HS-5 (cell line): ENCODE measurements at regions not wholly inside any gene's neighbourhood (a gene's known extent, or its start where the extent isn't known, plus 50 kb on each side); places are given as distances from the start of the nearest gene placed in this dataset.
"Not testable (repeated sequence)": the region's sequence is repeated elsewhere in the genome, so short reads cannot be mapped to it uniquely, and the experiment has no call there.

Source experiments
- DNase-seq: peaks from one replicate; pipeline ENCODE4 v3.0.0-alpha.2; 2012; ENCODE audit warnings: low read depth

DNA sequence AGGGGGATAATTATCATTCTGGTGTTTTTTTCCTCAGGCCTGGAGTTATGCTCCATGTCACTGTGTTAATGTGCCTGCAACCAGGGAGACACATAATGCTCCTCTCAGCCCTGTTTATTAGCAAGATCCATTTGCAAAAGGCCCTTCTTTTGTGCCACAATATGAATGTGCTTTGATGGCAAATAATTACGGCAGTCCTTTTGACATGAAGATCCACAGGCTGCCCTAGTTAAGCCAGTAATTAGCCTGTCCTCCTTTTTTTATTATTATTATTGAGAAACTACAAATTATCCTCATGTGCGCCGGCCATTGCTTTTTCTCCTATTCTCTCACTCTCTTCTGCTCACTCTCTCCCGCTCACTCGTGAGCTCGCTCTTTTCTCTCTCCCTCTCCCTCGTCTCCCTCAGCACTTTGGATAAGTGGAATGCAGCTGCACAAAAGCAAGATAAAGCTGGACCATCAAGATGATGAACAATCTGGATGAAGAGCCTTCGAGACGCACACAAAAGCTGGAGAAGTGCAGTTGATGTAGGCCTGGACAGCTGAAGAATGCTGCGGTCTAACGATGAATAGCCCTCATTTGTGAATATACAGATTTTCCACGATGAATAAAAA, 762.3 kb downstream of the BCL11A start:
- no peak for DNase-seq

DNA sequence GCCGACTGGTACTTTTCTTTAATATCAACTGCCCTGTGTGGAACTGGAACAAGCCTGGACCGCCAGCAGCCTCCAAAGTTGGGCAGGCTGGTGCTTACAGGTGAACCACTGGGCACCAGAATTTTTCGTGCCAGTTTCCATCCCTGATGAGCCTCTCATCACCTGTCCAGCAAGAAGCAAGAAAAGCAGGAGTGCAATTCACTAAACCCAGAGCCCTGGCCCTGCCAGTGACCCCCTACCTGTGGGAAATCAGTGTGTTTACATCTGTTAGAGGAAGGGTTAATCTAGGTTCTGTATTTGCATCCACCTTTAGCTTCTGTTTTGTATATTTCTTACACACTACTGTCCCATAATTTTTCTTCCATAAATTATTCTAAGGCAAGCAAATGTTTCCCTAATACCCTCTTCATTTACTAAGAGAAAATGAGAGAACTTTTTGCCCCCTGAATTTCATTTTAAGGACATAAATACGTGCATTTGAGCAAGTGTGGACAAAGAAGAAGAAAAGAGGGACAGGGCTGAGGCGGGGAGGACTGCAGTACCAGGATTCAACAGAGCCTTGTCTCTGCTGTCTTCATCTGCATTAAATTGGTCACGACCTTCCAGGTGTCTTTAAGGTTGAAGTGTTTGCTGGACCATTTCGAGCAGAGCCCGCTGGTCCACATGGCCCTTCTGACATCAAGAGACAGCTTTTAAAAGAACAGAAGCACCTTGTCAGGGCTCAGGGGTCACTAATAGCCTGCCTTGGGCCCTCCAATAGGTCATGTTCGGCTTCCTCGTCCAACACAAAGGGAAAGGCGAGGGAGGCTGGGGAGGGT, 763.1 kb downstream of the BCL11A start:
- DNase-seq = no peak

DNA sequence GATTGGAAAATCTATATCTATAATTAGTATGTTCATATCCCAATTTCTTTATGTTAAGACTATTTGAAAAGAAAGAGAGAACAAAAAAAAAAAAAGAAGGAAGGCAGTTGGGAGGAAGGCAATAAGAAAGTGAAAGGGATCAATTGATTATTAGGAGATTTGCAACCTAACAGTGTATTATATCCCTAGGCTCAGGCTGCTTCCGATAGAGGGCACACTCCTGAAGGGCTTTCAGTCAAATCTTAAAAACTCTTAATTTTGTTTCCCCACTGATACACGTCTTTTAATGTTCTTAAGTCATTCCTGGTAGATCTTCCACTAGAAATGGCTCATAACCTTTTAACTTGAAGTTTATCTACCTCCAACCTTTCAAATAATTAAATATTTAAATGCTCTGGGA, 763.9 kb downstream of the BCL11A start:
- no peak for DNase-seq

DNA sequence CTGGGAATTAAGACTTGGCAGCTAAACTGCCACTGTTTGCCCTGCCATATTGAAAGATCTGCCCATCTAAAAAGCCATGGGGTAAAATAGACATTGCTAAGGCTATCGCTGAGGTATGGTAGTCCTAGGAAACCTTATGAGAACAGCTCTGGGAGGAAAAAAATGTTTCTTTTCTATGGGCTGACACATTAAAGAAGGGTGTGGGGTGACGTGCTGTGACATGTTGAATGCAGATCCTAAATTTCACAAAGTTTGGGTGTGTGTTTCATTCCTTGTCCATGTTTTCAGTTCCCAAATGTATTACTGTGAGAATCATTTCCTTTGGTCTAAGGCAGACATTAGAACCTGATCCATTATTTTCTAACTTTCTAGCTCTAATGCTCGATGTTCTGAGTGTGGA, 766.4 kb downstream of the BCL11A start:
- DNase-seq = no peak

DNA sequence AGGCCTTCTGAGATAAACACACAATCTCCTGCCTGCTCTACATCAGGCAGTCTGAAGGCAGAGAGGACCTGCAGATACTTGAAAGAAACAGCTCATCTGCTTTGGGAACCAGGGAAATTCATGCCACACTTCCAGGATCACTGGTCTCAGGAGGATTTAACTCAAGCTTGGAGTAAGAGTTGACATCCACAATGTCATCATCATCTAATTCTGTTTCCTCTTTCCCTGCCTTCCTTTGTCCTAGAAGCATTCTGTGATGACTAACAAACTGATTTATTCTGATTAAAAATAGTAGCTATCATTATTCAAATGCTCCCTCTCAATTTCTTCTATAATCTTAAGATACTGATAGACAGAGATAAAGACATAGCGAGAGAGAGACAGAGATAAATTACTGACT, 766.8 kb downstream of the BCL11A start:
- DNase-seq = no peak

DNA sequence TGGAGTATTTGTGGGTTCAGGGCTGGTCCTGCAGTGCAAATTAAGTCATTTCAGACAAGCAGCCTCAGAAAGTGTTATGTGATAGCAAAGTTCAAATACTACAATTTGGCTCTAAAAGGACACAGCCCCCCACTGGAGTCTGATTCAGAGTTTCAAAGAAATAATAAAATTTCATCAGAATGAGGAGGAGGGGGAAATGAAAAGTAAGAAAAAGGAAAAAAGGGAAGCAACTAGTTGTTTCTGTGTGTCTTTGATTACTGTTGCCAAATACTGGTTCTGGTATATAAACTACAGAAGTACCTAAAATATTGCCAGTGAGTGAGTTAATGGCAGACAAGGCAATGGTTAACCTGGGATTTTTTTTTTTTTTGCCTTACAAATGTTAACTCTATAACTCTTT, 773.9 kb downstream of the BCL11A start:
- DNase-seq = no peak

DNA sequence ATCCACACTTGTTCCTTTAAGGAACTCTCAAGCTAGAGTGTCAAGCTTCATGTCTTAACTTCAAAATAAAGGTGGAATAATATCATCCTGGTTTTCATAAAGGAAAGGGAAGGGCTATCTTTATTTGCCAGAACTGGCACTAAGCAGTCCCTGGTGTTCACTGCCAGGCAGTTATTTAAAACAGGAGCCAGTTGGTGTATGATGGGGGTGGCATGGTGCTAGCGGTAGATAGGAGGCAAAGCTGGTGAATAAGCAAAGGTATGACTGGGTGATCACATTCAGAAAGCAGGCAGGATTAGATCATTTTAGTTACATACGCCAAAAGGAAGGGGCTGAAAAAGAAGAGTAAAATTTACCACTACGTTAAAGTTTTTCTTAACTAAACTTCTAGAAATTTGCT, 776.3 kb downstream of the BCL11A start:
- no peak for DNase-seq

DNA sequence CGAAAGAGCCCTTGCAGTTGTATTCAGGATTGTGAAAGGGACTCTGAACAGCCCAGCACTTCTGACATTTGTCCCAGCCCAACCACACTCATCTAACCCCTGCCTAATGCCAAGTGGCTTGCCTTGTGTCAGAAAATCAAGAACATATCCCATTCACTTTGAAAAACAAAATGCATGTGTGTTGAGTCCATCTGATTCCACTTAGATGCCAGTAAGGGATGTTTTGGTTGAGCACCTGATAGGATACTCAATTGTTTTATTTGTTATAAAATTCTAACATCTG, 776.8 kb downstream of the BCL11A start:
- DNase-seq = no peak

DNA sequence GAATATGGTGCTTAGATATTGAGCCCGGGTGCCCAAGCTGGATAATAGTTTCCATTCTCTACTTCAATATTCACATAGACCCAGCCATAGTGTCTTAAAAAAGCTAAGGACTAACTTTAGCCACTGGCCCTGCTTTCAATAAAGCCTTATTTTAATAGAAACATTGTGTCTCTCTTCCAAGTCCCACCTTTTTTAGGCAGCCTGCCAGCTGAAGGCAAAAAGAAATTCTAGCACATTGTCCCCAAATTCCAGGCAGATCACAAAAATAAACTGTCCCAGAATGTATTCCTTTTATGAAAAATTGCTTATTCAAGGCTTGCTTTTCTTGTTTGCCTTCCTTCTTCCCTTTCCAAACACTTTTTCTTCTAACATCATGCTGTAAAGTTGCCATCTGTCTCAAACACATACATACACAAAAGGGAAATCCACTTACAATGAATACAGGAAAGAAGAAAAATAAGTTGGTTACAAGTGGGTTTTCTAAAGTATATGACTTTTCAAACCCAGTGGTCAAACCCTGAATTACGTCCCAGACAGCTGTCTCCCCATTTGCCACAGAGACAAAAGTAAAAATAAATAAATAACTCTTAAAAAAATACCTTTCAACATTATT, 778.5 kb downstream of the BCL11A start:
- no peak for DNase-seq

DNA sequence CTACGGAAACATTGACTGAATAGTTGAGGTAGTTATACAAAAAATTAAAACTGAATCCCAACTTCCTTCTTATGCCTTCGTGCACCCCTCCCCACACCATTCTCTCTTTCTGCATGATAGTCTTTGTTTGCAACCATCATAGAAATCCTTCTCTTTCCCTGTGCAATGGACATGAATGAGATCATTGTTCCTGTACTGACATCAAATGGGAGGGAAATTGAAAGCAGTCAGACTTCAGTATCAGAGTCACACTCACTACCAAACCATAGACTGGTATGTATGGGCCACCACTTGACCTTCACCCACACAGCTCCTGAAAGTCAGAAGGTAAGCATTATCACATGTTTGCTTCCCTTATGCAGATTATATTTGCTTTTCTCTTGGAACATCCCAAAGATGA, 782.8 kb downstream of the BCL11A start:
- no peak for DNase-seq

DNA sequence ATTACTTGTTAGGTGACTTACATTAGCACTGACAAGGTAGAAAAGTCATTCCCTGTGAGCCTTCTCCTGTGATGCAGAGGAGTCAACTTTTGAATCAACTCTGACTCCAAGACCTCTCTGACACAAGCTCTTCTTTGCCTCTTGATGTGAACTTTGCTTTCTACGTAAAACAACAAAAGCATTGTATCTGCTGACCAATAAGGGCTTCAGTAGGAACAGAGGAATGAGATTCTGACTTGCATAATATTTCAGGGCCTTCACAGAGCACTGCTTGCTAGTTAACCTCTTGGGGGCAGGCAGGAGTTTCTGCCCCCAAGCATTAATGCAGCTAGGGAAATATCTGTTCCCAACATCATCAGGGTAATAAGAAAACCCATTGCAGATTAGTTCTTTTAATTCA, 791.5 kb downstream of the BCL11A start:
- no peak for DNase-seq

DNA sequence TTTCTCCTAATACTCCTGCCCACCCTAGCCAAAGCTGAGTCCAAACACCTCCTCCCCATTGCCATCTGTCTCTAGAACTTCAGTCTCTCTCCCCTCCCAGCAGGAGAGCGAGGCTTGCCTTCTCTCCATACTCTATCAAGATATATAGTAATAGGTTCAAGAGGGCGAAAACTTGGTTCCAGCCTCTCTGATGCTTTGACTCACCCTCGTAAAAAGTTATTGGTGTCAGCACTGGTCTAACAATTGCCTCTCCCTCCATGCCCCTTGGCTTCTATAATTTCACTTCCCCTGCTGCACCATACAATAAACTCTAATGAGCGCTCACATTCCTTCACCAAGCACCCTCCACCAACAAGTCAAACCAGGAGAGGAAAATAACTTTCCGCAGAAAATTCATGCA, 797.3 kb downstream of the BCL11A start:
- no peak for DNase-seq

DNA sequence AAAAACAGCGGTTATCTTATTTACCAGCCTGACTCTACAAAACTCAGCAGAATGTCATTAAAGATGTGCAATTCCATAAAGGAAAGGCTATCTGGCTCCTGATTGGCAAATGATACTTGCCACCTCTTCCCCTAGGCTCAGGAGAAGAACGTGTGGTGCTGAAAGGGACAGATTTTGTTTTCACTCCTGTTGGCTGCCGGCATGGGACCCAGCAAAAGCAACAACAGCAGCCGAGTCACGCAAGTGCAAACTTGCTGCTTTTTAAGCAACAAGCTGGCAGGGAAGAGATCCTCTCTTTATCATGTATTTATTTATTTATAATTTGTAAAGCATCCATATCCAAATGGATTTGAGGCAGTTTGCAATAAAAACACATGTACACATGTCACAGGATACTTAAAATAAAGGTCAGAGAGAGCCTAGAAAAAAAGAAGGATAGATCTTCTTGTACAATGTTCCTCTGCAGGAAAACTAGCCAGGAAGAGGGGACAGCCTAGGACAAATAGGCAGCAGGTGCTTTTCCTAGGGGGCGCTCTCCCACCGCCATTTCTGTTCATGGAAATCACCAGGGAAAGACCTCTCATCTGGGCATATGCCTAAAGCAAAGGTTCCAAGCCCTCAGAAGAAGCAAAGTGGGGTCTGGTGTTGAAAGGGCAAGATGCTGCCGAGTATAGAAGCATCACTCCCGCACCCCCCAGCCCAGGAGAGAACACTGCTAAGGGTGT, 799.3 kb downstream of the BCL11A start:
- no peak for DNase-seq

DNA sequence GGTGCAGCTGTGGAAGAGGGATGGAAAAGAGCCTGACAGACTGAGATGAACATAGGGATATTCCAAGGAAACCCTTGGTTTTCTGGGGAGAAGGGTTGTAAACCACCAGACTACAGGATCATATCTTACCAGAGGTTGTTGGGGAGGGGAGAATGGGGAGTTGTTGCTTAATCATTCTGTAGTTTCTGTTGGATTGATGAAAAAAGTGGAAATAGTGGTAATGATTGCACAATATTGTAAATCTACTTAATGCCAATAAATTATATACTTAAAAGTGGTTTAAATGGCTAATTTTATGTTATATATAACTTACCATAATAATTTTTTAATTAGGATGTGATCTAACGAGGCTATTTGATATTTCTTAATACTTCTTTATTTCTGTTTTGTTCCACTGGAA, 800.9 kb downstream of the BCL11A start:
- DNase-seq = no peak

DNA sequence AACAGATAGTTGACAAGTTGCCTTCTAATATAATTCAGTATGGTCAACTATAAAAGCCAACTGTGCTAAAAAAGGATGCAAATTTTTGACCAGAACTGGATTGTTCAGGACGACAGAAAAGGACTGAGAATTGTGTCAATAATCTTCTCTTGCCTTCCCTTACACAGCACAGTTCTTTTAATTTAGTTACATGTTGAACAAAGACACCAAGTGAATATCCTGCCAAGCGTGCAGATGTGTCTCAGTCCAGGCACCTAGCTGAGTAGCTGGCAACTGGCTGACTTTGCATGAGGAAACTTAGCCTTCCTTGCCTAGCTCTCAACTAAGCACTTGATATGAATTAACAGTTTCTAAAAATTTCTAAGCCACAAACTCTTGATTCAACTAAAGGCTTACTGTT, 801.4 kb downstream of the BCL11A start:
- DNase-seq = no peak

DNA sequence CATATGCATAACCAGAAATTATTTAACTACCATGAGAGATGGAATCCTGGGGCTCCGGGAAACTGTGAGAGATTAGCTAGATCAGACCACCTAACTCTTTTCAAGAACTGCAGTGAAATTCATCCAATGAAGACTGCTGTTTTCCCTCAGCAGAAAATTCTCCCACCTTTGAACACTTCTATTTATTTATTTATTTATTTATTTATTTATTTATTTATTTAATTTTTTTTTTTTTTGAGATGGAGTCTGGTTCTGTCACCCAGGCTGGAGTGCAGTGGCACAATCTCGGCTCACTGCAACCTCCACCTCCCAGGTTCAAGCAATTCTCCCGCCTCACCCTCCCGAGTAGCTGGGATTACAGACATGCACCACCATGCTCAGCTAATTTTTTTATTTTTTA, 802.2 kb downstream of the BCL11A start:
- not testable (repeated sequence) for DNase-seq

DNA sequence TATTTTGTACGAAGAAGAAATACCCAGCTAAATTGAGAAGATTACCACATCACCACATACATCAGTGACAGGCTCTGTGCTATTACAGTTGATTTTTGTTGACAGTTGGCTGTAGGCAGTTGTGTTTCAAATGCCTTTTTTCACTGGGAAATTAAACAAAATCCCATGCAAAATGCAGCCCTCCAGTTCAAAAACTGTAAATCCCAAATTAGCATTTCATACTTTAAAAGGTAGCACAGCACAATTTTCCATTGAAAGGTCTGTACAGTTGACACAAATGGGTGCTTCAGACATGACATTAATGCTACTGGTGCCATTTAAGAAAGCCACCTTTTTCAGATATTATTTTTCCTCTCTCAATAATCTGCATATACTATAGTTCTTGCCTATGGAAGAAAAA, 807.2 kb downstream of the BCL11A start:
- no peak for DNase-seq

DNA sequence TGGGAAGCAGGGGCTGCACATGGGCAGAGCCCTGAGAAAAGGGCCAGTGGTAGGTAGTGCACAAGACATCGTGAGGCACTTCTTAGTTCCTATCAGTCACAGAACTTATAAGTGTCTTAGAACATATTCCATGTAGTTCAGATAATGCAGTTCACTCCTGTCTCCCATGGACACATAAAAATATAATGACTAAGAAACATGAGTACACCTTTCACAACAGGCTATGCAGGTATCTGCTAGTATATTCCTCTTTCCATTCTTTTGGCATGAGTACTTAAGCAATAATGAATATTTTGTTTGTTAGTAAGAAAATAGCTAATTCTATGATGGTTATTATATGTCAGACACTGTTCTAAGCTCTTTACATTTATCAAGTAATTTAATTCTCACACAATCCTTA, 808.4 kb downstream of the BCL11A start:
- no peak for DNase-seq

DNA sequence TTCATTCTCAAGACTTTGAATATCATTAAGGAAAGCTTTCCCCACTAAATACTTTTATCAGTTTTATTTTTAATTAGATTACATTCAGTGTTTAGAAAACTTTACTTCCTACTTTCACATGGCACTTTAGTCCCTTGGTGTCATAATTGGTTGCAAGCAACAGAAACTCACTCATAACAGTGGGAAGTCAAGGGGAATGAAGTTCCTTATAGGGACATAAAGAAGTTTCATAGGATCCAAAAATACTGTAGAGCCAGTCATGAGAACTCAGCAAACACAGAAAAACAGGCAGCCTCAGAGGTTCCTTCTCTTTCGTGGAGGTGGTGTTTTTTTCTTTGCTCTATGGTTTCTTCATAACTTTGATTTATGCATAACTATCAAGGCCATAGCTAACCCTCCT, 809.0 kb downstream of the BCL11A start:
- no peak for DNase-seq

DNA sequence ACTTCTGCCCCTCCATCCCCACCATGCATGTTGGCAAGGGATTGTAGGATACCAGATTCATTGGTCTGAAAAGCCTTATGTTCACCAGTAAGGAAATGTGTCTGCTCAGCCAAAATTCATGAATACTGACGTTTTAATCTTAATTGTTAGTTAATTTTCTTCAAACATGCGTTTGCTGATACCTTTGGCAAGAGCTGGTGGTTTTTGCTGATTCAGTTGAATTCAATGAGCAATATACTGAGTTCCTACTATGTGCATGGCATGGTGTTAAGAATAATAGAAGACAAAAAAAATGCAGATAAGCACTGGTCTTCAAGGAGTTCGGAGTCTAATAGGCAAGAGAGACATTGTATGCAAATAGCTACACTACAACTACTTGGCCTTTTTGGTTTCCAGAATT, 811.6 kb downstream of the BCL11A start:
- DNase-seq = no peak

DNA sequence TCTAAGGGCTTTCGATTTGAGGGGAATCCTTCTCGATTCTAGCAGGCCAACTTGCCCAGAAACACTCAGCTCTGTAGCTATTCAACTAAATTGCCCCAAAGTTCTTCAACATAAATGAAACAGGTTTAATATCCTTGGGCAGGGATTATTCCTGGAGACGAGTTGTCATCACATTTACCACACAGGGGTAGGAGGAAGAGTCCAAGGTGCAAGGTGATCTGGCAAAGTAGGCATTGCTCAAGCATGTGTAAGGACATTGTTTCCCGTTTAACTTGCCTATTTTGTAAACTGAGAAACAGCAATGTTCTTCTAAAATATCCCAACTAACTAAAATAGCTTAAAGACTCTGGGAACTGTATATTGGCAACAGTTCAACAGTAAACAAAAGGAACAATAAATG, 814.3 kb downstream of the BCL11A start:
- DNase-seq = no peak

DNA sequence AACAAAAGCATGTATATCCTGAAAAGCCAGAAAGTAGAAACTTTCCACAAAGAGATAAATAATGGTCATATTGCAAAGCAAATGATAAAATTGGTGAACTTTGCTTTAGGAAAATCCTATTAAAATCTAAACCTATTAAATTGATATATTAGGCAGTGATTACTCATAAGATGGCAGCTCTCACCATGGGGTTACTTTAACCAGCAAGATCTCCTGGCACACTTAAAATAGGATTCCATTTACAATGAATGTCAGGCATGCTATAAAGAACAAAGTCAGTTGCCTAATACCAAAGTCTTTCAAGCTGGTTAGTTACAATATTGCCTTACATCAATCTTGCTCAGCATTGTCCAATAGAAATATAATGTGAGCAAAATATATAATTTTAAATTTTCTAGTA, 816.2 kb downstream of the BCL11A start:
- DNase-seq = no peak

DNA sequence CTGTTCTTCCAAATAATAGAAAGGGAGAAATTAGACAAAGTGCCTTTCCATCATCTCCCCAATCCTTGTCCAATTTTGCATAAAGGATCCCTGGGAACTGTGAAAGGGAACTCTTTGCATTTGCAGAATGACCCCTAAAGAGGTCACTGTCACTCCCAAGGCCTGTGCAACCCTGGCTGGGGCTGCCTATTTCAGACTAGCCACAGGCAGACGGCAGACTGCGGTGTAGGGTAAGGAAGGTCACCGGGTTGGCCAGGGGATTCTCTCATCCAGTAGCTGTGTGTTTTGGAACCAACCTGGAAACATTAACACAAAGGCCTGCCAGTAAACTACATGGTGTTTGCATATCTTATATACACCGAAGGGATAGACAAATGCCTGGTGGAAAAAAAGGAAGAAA, 818.7 kb downstream of the BCL11A start:
- DNase-seq = no peak
